Neuronal stem cell (in vitro differentiated cells): ENCODE measurements at regions not wholly inside any gene's neighbourhood (a gene's known extent, or its start where the extent isn't known, plus 50 kb on each side); places are given as distances from the start of the nearest gene placed in this dataset.
A peak's percentile ranks its signal among the peaks of the same experiment; 100 is the strongest.

Source experiments
- DNase-seq: peaks from one replicate; pipeline ENCODE4 v3.0.0-alpha.2; 2013; ENCODE audit warnings: low spot score
- H2AFZ ChIP-seq: one replicate; pipeline ENCODE4 v1.6.1; 2013; ENCODE audit warnings: mild to moderate bottlenecking, low read length, inconsistent platforms
- H2AK5ac ChIP-seq: 2 replicates; pipeline ENCODE4 v1.6.1; 2013; ENCODE audit warnings: low read depth, mild to moderate bottlenecking, inconsistent platforms, low read length, moderate library complexity, mixed read lengths
- H2BK120ac ChIP-seq: 2 replicates; pipeline ENCODE4 v1.6.1; 2013; ENCODE audit warnings: low read depth, mild to moderate bottlenecking, inconsistent platforms, low read length, moderate library complexity, mixed read lengths
- H2BK12ac ChIP-seq: one replicate; pipeline ENCODE4 v1.6.1; 2013; ENCODE audit warnings: low read length, inconsistent platforms
- H2BK15ac ChIP-seq: 2 replicates; pipeline ENCODE4 v1.6.1; 2013; ENCODE audit warnings: mild to moderate bottlenecking, low read length, inconsistent platforms, mixed read lengths
- H2BK5ac ChIP-seq: one replicate; pipeline ENCODE4 v1.6.1; 2013; ENCODE audit warnings: inconsistent platforms, mild to moderate bottlenecking, low read length, moderate library complexity
- H3K14ac ChIP-seq: one replicate; pipeline ENCODE4 v1.6.1; 2013; ENCODE audit warnings: low read length, inconsistent platforms
- H3K18ac ChIP-seq: 2 replicates; pipeline ENCODE4 v1.6.1; 2013; ENCODE audit warnings: low read length, inconsistent platforms
- H3K23ac ChIP-seq: 2 replicates; pipeline ENCODE4 v1.6.1; 2013; ENCODE audit warnings: low read depth, mild to moderate bottlenecking, mixed read lengths, low read length, inconsistent platforms; ENCODE audit not compliant: poor library complexity
- H3K27ac ChIP-seq: replicated peaks from 3 replicates; pipeline ENCODE4 v1.5.1; 2013; ENCODE audit warnings: low read length, inconsistent platforms
- H3K27me3 ChIP-seq, 3 experiments: 2 replicates each; pipeline ENCODE4 v1.6.1; 2013; ENCODE audit warnings: low read length in 3 of 3, mild to moderate bottlenecking in 2 of 3, inconsistent platforms in 1 of 3, low read depth in 1 of 3, mixed read lengths in 1 of 3, moderate library complexity in 1 of 3; ENCODE audit not compliant: control insufficient read depth in 3 of 3, insufficient read depth in 3 of 3
- H3K36me3 ChIP-seq, 2 donors: replicated peaks in 1 of 2; 2 replicates each; pipeline ENCODE4 v1.6.1; 2013; ENCODE audit warnings: low read length in 2 of 2; ENCODE audit not compliant: control insufficient read depth in 2 of 2, insufficient read depth in 2 of 2
- H3K4ac ChIP-seq: 2 replicates; pipeline ENCODE4 v1.6.1; 2013; ENCODE audit warnings: inconsistent platforms, mild to moderate bottlenecking, low read length, moderate library complexity
- H3K4me1 ChIP-seq, 2 donors: 1 replicate in 1 of 2; 2 replicates in 1 of 2; pipeline ENCODE4 v1.6.1; 2013; ENCODE audit warnings: low read length in 2 of 2, low read depth in 1 of 2; ENCODE audit not compliant: control insufficient read depth in 2 of 2, insufficient read depth in 1 of 2
- H3K4me2 ChIP-seq: one replicate; pipeline ENCODE4 v1.6.1; 2013; ENCODE audit warnings: mild to moderate bottlenecking, low read length, inconsistent platforms; ENCODE audit not compliant: insufficient read depth, poor library complexity, severe bottlenecking
- H3K4me3 ChIP-seq, 2 donors: 2 replicates each; pipeline ENCODE4 v1.5.1; 2013; ENCODE audit warnings: low read length in 2 of 2, mild to moderate bottlenecking in 2 of 2, inconsistent platforms in 1 of 2, moderate library complexity in 1 of 2
- H3K79me1 ChIP-seq: one replicate; pipeline ENCODE4 v1.6.1; 2013; ENCODE audit warnings: low read depth, mild to moderate bottlenecking, inconsistent platforms, low read length, moderate library complexity
- H3K9ac ChIP-seq: one replicate; pipeline ENCODE4 v1.6.1; 2013; ENCODE audit warnings: mild to moderate bottlenecking, low read depth, low read length, inconsistent platforms; ENCODE audit not compliant: poor library complexity
- H3K9me3 ChIP-seq, 2 donors: replicated peaks in 1 of 2; 2 replicates each; pipeline versions ENCODE3 to v1.6.1; 2013; ENCODE audit warnings: low read length in 2 of 2, mild to moderate bottlenecking in 2 of 2, inconsistent platforms in 1 of 2, low read depth in 1 of 2, mixed read lengths in 1 of 2, moderate library complexity in 1 of 2; ENCODE audit not compliant: control insufficient read depth in 2 of 2, insufficient read depth in 1 of 2
- H4K8ac ChIP-seq: one replicate; pipeline ENCODE4 v1.6.1; 2013; ENCODE audit warnings: low read depth, mild to moderate bottlenecking, inconsistent platforms, low read length, moderate library complexity
- H4K91ac ChIP-seq: one replicate; pipeline ENCODE4 v1.6.1; 2013; ENCODE audit warnings: low read length, low read depth, mild to moderate bottlenecking, inconsistent platforms; ENCODE audit not compliant: poor library complexity
- WGBS, 2 donors: extraction: QIAGEN DNeasy Blood & Tissue Kit; methylation state at CpG; one replicate each; pipeline ENCODE4 v1.1.7; 2013; ENCODE audit warnings: missing lambda C conversion rate in 2 of 2, mixed read lengths in 1 of 2; ENCODE audit not compliant: insufficient read length in 2 of 2, insufficient replicate concordance in 1 of 2; ENCODE audit errors: extremely low coverage in 2 of 2; 5-methylcytosine and 5-hydroxymethylcytosine counted together

- no peak overlapping the region for H2AK5ac ChIP-seq
- no peak overlapping the region for H3K4me2 ChIP-seq
- no peak overlapping the region for H3K27ac ChIP-seq
- no peak overlapping the region for H2BK15ac ChIP-seq
- no peak overlapping the region for H3K23ac ChIP-seq
- no peak for DNase-seq
- no peak overlapping the region for H2BK12ac ChIP-seq
- peaks cover 0 to 2% of the 10 kb centered on the region in 2 donors for H3K9me3 ChIP-seq
- H4K91ac ChIP-seq, result no peak overlapping the region
- H3K14ac ChIP-seq, result no peak overlapping the region
- H3K36me3 ChIP-seq, result no peaks in the 10 kb centered on the region
- H3K9ac ChIP-seq, result no peak overlapping the region
- no peak overlapping the region for H3K18ac ChIP-seq
- no peaks in the 10 kb centered on the region for H3K79me1 ChIP-seq
- H2AFZ ChIP-seq, result no peak overlapping the region
- 100% methylated on average over 1 of the region's 7 CpGs; no CpG with 5 or more reads in 1 of the 2 donors for WGBS, 2 donors
- H3K4me3 ChIP-seq, result no peak overlapping the region
- H3K27me3 ChIP-seq, result no peaks in the 10 kb centered on the region
- no peak overlapping the region for H2BK120ac ChIP-seq
- H4K8ac ChIP-seq, result no peak overlapping the region
- H3K4ac ChIP-seq, result no peak overlapping the region
- no peak overlapping the region for H2BK5ac ChIP-seq
- peaks cover 0 to 4% of the 10 kb centered on the region in 2 donors for H3K4me1 ChIP-seq
These were observed 56.6 kb upstream of the STEAP4 start for GRCh38 chr7:88363249-88363648.

- Histone ChIP-seq H2BK15ac (no peak overlapping the region), H3K27me3 (no peaks in the 10 kb centered on the region), H3K14ac (no peak overlapping the region), H3K18ac (no peak overlapping the region), H2BK12ac (no peak overlapping the region), H3K23ac (no peak overlapping the region), H2BK5ac (no peak overlapping the region), H3K4me3 (no peak overlapping the region), H3K79me1 (no peaks in the 10 kb centered on the region), H3K4me2 (no peak overlapping the region), H3K9me3 (peaks cover 0 to 2% of the 10 kb centered on the region in 2 donors), H4K8ac (no peak overlapping the region), H3K27ac (no peak overlapping the region), H3K4ac (no peak overlapping the region), H3K4me1 (peaks cover 0 to 4% of the 10 kb centered on the region in 2 donors), H3K36me3 (no peaks in the 10 kb centered on the region), H2BK120ac (no peak overlapping the region), H4K91ac (no peak overlapping the region), H3K9ac (no peak overlapping the region), H2AFZ (peak overlapping the region; percentile 11), H2AK5ac (no peak overlapping the region)
- WGBS, 2 donors, result no CpG with 5 or more reads among the region's 5 CpGs
- no peak for DNase-seq
These were observed 54.7 kb upstream of the STEAP4 start for GRCh38 chr7:88361357-88361756.

GRCh38 chr7:88358881-88359280, 52.2 kb upstream of the STEAP4 start:
- no peak overlapping the region for H2BK120ac ChIP-seq
- no peak overlapping the region for H2AFZ ChIP-seq
- no peak overlapping the region for H3K14ac ChIP-seq
- H3K4me1 ChIP-seq, result peaks cover 0 to 4% of the 10 kb centered on the region in 2 donors
- H4K91ac ChIP-seq, result no peak overlapping the region
- no peak overlapping the region for H3K4me3 ChIP-seq
- WGBS, 2 donors, result no CpG with 5 or more reads among the region's 2 CpGs
- no peak overlapping the region for H3K4ac ChIP-seq
- no peaks in the 10 kb centered on the region for H3K27me3 ChIP-seq
- no peak overlapping the region for H2BK12ac ChIP-seq
- H2AK5ac ChIP-seq, result no peak overlapping the region
- no peak overlapping the region for H3K18ac ChIP-seq
- H2BK15ac ChIP-seq, result no peak overlapping the region
- no peak overlapping the region for H3K23ac ChIP-seq
- H2BK5ac ChIP-seq, result no peak overlapping the region
- H4K8ac ChIP-seq, result no peak overlapping the region
- no peak for DNase-seq
- H3K9me3 ChIP-seq, result peaks cover 0 to 2% of the 10 kb centered on the region in 2 donors
- no peak overlapping the region for H3K27ac ChIP-seq
- H3K9ac ChIP-seq, result no peak overlapping the region
- H3K4me2 ChIP-seq, result no peak overlapping the region
- no peaks in the 10 kb centered on the region for H3K79me1 ChIP-seq
- H3K36me3 ChIP-seq, result no peaks in the 10 kb centered on the region

- no peak overlapping the region for H3K4me2 ChIP-seq
- peaks cover 0 to 4% of the 10 kb centered on the region in 2 donors for H3K4me1 ChIP-seq
- no peak overlapping the region for H2AFZ ChIP-seq
- H2BK15ac ChIP-seq, result no peak overlapping the region
- H2AK5ac ChIP-seq, result no peak overlapping the region
- no peak overlapping the region for H2BK12ac ChIP-seq
- no peaks in the 10 kb centered on the region for H3K36me3 ChIP-seq
- H3K9ac ChIP-seq, result no peak overlapping the region
- no peak overlapping the region for H3K23ac ChIP-seq
- H3K14ac ChIP-seq, result no peak overlapping the region
- no peak overlapping the region for H2BK120ac ChIP-seq
- H3K4ac ChIP-seq, result no peak overlapping the region
- DNase-seq, result no peak
- H4K8ac ChIP-seq, result no peak overlapping the region
- H3K4me3 ChIP-seq, result no peak overlapping the region
- peaks cover 0 to 2% of the 10 kb centered on the region in 2 donors for H3K9me3 ChIP-seq
- H3K27me3 ChIP-seq, result no peaks in the 10 kb centered on the region
- no CpG with 5 or more reads among the region's 2 CpGs for WGBS, 2 donors
- no peak overlapping the region for H4K91ac ChIP-seq
- H2BK5ac ChIP-seq, result no peak overlapping the region
- H3K27ac ChIP-seq, result no peak overlapping the region
- no peaks in the 10 kb centered on the region for H3K79me1 ChIP-seq
- H3K18ac ChIP-seq, result no peak overlapping the region
These were observed 51.8 kb upstream of the STEAP4 start for GRCh38 chr7:88358526-88358838.
